Transverse colon (tissue), 4 donors: ENCODE measurements at regions not wholly inside any gene's neighbourhood (a gene's known extent, or its start where the extent isn't known, plus 50 kb on each side); places are given as distances from the start of the nearest gene placed in this dataset.
"Not testable (repeated sequence)": the region's sequence is repeated elsewhere in the genome, so short reads cannot be mapped to it uniquely, and the experiment has no call there.

Experiments used
- DNase-seq: peaks from one replicate; pipeline ENCODE4 v3.0.0-alpha.2; 2019
- H3K27ac ChIP-seq, 4 donors: fragments of 200-600 bp; sonication (generic); 2 replicates each; pipeline ENCODE4 v1.5.1; 2016 to 2018; ENCODE audit warnings: inconsistent platforms in 4 of 4
- H3K27me3 ChIP-seq: fragments of 200-600 bp; sonication (generic); 2 replicates; pipeline ENCODE4 v1.5.1; 2017; ENCODE audit warnings: inconsistent platforms
- H3K36me3 ChIP-seq, 4 donors: fragments of 200-600 bp; sonication (generic); 2 replicates each; pipeline ENCODE4 v1.5.1; 2017 to 2019; ENCODE audit warnings: inconsistent platforms in 4 of 4
- H3K4me1 ChIP-seq, 4 donors: fragments of 200-600 bp; sonication (generic); 2 replicates each; pipeline ENCODE4 v1.5.1; 2017 to 2020; ENCODE audit warnings: inconsistent platforms in 4 of 4
- H3K4me3 ChIP-seq, 4 donors: fragments of 200-600 bp; sonication (generic); 1 replicate in 1 of 4; 2 replicates in 3 of 4; pipeline versions ENCODE4 v1.5.1 to v1.6.1; 2017 to 2019; ENCODE audit warnings: inconsistent platforms in 4 of 4
- H3K9me3 ChIP-seq, 2 donors: fragments of 200-600 bp; sonication (generic); 2 replicates each; pipeline ENCODE4 v1.5.1; 2017 to 2019; ENCODE audit warnings: inconsistent platforms in 2 of 2
- EP300 ChIP-seq: sonication (generic); formaldehyde crosslinking; IDR thresholded peaks from one replicate; pipeline ENCODE4 v1.6.1; 2017; ENCODE audit warnings: antibody characterized with exemption, low read depth
- POLR2A ChIP-seq: fragments of 450-650 bp; IDR thresholded peaks from one replicate; pipeline ENCODE4 v1.6.1; 2016; ENCODE audit warnings: antibody characterized with exemption, mild to moderate bottlenecking, moderate library complexity
- POLR2AphosphoS5 ChIP-seq, 3 donors: sonication (generic); formaldehyde crosslinking; IDR thresholded peaks; one replicate each; pipeline ENCODE4 v1.6.1; 2016; ENCODE audit warnings: antibody characterized with exemption in 3 of 3
- WGBS, 2 donors: methylation state at CpG; one replicate each; pipeline ENCODE4 v1.1.5; 2018; ENCODE audit warnings: low coverage in 1 of 2; 5-methylcytosine and 5-hydroxymethylcytosine counted together
- in situ Hi-C, 4 donors: fragments of 200-750 bp; cut with MboI; loops; one replicate each; pipeline versions ENCODE4 v1.15.0 to v1.15.1; 2017; ENCODE audit warnings: low sequenced_read_pairs in 3 of 4, low pct_ligation_motif_present in 1 of 4, low pct_unique_long_range_greater_than_20kb in 1 of 4
- intact Hi-C: fragments of 100-400 bp; cut with DNase I; formaldehyde crosslinking; loops from one replicate; pipeline ENCODE4 v1.15.1; 2023; ENCODE audit warnings: low total_unique reads
- TF ChIP-seq, protein P1 (sequence below), 5 experiments: fragments of 200-600 bp in 3 of 5; fragments of 450-650 bp in 2 of 5; sonication (generic) in 3 of 5; IDR thresholded peaks; 1 replicate in 2 of 5; 2 replicates in 3 of 5; pipeline ENCODE4 v1.5.1; 2016 to 2017; ENCODE audit warnings: antibody characterized with exemption in 5 of 5, inconsistent platforms in 3 of 5, mild to moderate bottlenecking in 2 of 5, moderate library complexity in 1 of 5

- Histone ChIP-seq H3K27me3 (no peaks in the 10 kb centered on the region), H3K27ac (no peak overlapping the region), H3K4me3 (no peak overlapping the region), H3K9me3 (no peaks in the 10 kb centered on the region), H3K36me3 (no peaks in the 10 kb centered on the region), H3K4me1 (peaks cover 0 to 6% (median 0%) of the 10 kb centered on the region in 4 donors)
- intact Hi-C loops, result no loop called here
- DNase-seq, result no peak
- 83 to 94% methylated on average over 1 to 2 of the region's 2 CpGs for WGBS, 2 donors
- in situ Hi-C loops, result no loop called here
- TF ChIP-seq, protein P1, sequence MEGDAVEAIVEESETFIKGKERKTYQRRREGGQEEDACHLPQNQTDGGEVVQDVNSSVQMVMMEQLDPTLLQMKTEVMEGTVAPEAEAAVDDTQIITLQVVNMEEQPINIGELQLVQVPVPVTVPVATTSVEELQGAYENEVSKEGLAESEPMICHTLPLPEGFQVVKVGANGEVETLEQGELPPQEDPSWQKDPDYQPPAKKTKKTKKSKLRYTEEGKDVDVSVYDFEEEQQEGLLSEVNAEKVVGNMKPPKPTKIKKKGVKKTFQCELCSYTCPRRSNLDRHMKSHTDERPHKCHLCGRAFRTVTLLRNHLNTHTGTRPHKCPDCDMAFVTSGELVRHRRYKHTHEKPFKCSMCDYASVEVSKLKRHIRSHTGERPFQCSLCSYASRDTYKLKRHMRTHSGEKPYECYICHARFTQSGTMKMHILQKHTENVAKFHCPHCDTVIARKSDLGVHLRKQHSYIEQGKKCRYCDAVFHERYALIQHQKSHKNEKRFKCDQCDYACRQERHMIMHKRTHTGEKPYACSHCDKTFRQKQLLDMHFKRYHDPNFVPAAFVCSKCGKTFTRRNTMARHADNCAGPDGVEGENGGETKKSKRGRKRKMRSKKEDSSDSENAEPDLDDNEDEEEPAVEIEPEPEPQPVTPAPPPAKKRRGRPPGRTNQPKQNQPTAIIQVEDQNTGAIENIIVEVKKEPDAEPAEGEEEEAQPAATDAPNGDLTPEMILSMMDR (IDR thresholded peaks at IDR 0.05), result no peak
- TF ChIP-seq POLR2A (no peak), POLR2AphosphoS5 (IDR thresholded peaks at IDR 0.05) (no peak), EP300 (no peak)
Measured at GRCh38 chr6:11407414-11407813, 130.1 kb upstream of the TMEM170B start.

- no peaks in the 10 kb centered on the region for H3K4me1 ChIP-seq
- TF ChIP-seq POLR2AphosphoS5 (IDR thresholded peaks at IDR 0.05), result no peak
- TF ChIP-seq EP300, result no peak
- TF ChIP-seq POLR2A, result no peak
- TF ChIP-seq, protein P1 (IDR thresholded peaks at IDR 0.05), result no peak
- H3K27me3 ChIP-seq, result no peaks in the 10 kb centered on the region
- intact Hi-C loops (no loop called here), in situ Hi-C loops (no loop called here)
- no peaks in the 10 kb centered on the region for H3K9me3 ChIP-seq
- no peaks in the 10 kb centered on the region for H3K36me3 ChIP-seq
- H3K4me3 ChIP-seq, result no peak overlapping the region
- H3K27ac ChIP-seq, result no peak overlapping the region
- WGBS, 2 donors, result 68 to 79% methylated on average over 4 of the region's 4 CpGs
- no peak for DNase-seq
Measured at GRCh38 chr6:11404838-11405237, 132.7 kb upstream of the TMEM170B start.

DNA sequence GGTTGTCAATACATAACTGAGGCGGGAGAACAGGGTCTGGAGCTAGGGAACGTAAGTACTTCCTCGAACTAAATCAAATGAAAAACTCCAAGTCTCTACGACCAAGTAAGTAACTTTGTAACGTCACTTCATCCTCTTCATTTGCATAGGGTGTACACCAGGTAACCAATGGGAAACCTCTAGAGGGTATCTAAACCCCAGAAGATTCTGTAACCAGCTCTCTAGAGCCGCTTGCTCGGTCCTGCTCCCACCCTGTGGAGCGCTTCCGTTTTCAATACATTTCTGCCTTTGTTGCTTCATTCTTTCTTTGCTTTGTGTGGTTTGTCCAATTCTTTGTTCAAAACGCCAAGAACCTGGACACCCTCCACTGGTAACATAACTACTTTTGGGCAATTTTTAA, 133.5 kb upstream of the TMEM170B start:
- Histone ChIP-seq H3K9me3 (no peaks in the 10 kb centered on the region), H3K4me1 (peaks cover 0 to under 1% (median 0%) of the 10 kb centered on the region in 4 donors), H3K27ac (no peak overlapping the region), H3K36me3 (no peaks in the 10 kb centered on the region), H3K4me3 (no peak overlapping the region), H3K27me3 (no peaks in the 10 kb centered on the region)
- no peak for DNase-seq
- intact Hi-C loops (no loop called here), in situ Hi-C loops (no loop called here)
- WGBS, 2 donors, result 90 to 94% methylated on average over 10 of the region's 10 CpGs
- TF ChIP-seq POLR2AphosphoS5 (IDR thresholded peaks at IDR 0.05), result no peak
- no peak for TF ChIP-seq POLR2A
- TF ChIP-seq, protein P1 (IDR thresholded peaks at IDR 0.05), result no peak
- no peak for TF ChIP-seq EP300

- no peaks in the 10 kb centered on the region for H3K9me3 ChIP-seq
- DNase-seq, result no peak
- TF ChIP-seq POLR2AphosphoS5 (IDR thresholded peaks at IDR 0.05) (no peak), EP300 (no peak), POLR2A (no peak)
- TF ChIP-seq, protein P1 (IDR thresholded peaks at IDR 0.05), result no peak
- 87 to 91% methylated on average over 5 to 11 of the region's 11 CpGs for WGBS, 2 donors
- in situ Hi-C loops (no loop called here), intact Hi-C loops (no loop called here)
- H3K27me3 ChIP-seq, result no peaks in the 10 kb centered on the region
- H3K4me1 ChIP-seq, result peaks cover 0 to 8% (median 4%) of the 10 kb centered on the region in 4 donors
- no peaks in the 10 kb centered on the region for H3K36me3 ChIP-seq
- no peak overlapping the region for H3K27ac ChIP-seq
- no peak overlapping the region for H3K4me3 ChIP-seq
Measured at GRCh38 chr6:11403035-11403601, 134.4 kb upstream of the TMEM170B start.

GRCh38 chr6:11402581-11402980, 135.0 kb upstream of the TMEM170B start:
- H3K9me3 ChIP-seq, H3K4me1 ChIP-seq, H3K36me3 ChIP-seq, intact Hi-C loops, H3K27ac ChIP-seq, H3K27me3 ChIP-seq, in situ Hi-C loops, H3K4me3 ChIP-seq, DNase-seq: not testable (repeated sequence)
- 97% methylated on average over 33 of the region's 36 CpGs; no CpG with 5 or more reads in 1 of the 2 donors for WGBS, 2 donors

- H3K27ac ChIP-seq, H3K36me3 ChIP-seq, H3K9me3 ChIP-seq, H3K4me1 ChIP-seq, H3K27me3 ChIP-seq, intact Hi-C loops, DNase-seq, in situ Hi-C loops, H3K4me3 ChIP-seq: not testable (repeated sequence)
- WGBS, 2 donors, result 86% methylated on average over 5 of the region's 5 CpGs; no CpG with 5 or more reads in 1 of the 2 donors
Measured at GRCh38 chr6:11401954-11402353, 135.6 kb upstream of the TMEM170B start.
